PC-3 (cell line): ENCODE measurements at regions not wholly inside any gene's neighbourhood (a gene's known extent, or its start where the extent isn't known, plus 50 kb on each side); places are given as distances from the start of the nearest gene placed in this dataset.

ENCODE experiments used
- CTCF ChIP-seq: fragments of 300-600 bp; sonication (generic); conservative IDR thresholded peaks from 2 replicates; pipeline ENCODE4 v1.5.1; 2017; ENCODE audit warnings: antibody characterized with exemption, low read depth, mild to moderate bottlenecking, low read length
- EZH2 ChIP-seq: fragments of 300-600 bp; sonication (generic); IDR thresholded peaks from one replicate; pipeline ENCODE4 v1.6.1; 2017; ENCODE audit warnings: antibody characterized with exemption, mild to moderate bottlenecking, low read length; ENCODE audit not compliant: unreplicated experiment
- EZH2phosphoT487 ChIP-seq: fragments of 300-600 bp; sonication (generic); IDR thresholded peaks from 2 replicates; pipeline ENCODE4 v1.6.1; 2018; ENCODE audit warnings: mild to moderate bottlenecking, antibody characterized with exemption, low read length, borderline replicate concordance

DNA sequence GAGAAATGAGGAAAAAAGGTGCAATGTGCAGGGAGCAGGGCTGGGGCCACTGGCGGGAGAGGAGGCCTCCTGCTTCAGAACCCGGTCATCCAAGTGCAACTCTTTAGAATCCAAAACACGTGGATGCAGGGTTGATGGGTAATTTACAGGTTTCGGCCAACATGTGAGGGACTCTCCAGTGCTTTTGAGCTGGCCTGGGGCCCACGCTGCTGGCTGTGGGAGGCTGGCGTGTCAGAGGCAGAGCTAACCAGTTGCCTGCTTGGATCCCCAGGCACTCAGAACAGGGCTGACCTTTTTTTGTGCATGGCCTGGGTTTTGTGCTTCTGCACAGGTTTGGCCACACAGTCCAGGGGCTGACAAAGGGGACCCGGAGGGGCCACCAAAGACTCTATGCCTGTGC is 61.6 kb downstream of the GADD45G start:
- no peak for TF ChIP-seq CTCF
- no peak for TF ChIP-seq EZH2
- TF ChIP-seq EZH2phosphoT487, result no peak
